Ovary (tissue), 7 donors: ENCODE measurements at regions not wholly inside any gene's neighbourhood (a gene's known extent, or its start where the extent isn't known, plus 50 kb on each side); places are given as distances from the start of the nearest gene placed in this dataset.
"Not testable (repeated sequence)": the region's sequence is repeated elsewhere in the genome, so short reads cannot be mapped to it uniquely, and the experiment has no call there.

Source experiments
- DNase-seq, 5 donors: peaks; one replicate each; pipeline ENCODE4 v3.0.0-alpha.2; 2019 to 2020
- H3K27ac ChIP-seq, 2 donors: fragments of 200-600 bp; one replicate each; pipeline versions ENCODE4 v1.5.1 to v1.8.0; 2019 to 2022
- H3K27me3 ChIP-seq: fragments of 200-600 bp; one replicate; pipeline ENCODE4 v1.8.0; 2022
- H3K36me3 ChIP-seq: fragments of 200-600 bp; sonication (generic); one replicate; pipeline ENCODE4 v1.5.1; 2019
- H3K4me1 ChIP-seq: one replicate; pipeline ENCODE4 v1.8.1; 2013; ENCODE audit warnings: mild to moderate bottlenecking, moderate library complexity; ENCODE audit not compliant: insufficient read depth
- H3K4me3 ChIP-seq: fragments of 200-600 bp; sonication (generic); one replicate; pipeline ENCODE4 v1.5.1; 2017
- H3K9me3 ChIP-seq, 2 donors: fragments of 200-600 bp in 1 of 2; sonication (generic) in 1 of 2; one replicate each; pipeline versions ENCODE4 v1.5.1 to v1.8.1; 2013 to 2019; ENCODE audit warnings: mild to moderate bottlenecking in 1 of 2, moderate library complexity in 1 of 2
- CTCF ChIP-seq, 3 donors: fragments of 450-650 bp in 2 of 3; fragments of 200-600 bp in 1 of 3; IDR thresholded peaks; one replicate each; pipeline versions ENCODE4 v1.5.1 to v1.8.0; 2016 to 2022; ENCODE audit warnings: antibody characterized with exemption in 3 of 3, mild to moderate bottlenecking in 1 of 3
- EP300 ChIP-seq: sonication (generic); formaldehyde crosslinking; IDR thresholded peaks from one replicate; pipeline ENCODE4 v1.6.1; 2017; ENCODE audit warnings: antibody characterized with exemption
- POLR2A ChIP-seq: fragments of 450-650 bp; IDR thresholded peaks from one replicate; pipeline ENCODE4 v1.6.1; 2017; ENCODE audit warnings: antibody characterized with exemption, mild to moderate bottlenecking, moderate library complexity
- WGBS, 3 donors: extraction: QIAGEN DNeasy Blood & Tissue Kit in 1 of 3; methylation state at CpG; one replicate each; pipeline versions ENCODE4 v1.1.5 to v1.1.7; 2013 to 2017; 5-methylcytosine and 5-hydroxymethylcytosine counted together
- intact Hi-C, 4 donors: fragments of 100-400 bp; cut with DNase I; formaldehyde crosslinking; loops; one replicate each; pipeline versions ENCODE4 v1.11.0 to v1.15.1; 2022 to 2023
- donor health status: DM: no; HTN: no; CAD: no; lungs with moderate emphysema.
- donor health status: DM: no; HTN: no; CAD: no.
- donor health status: Bipolar disorder and iron deficiency.
- donor health status: DM: no; HTN: no; CAD: no.
- donor health status: DM: yes; HTN: yes; CAD: no.

- H3K4me3 ChIP-seq, result no peak overlapping the region
- intact Hi-C loops, result no loop called here
- no peaks in the 10 kb centered on the region for H3K36me3 ChIP-seq
- 88 to 93% (median 90%) methylated on average over 2 of the region's 2 CpGs for WGBS, 3 donors
- no peak for TF ChIP-seq POLR2A
- TF ChIP-seq CTCF (IDR thresholded peaks at IDR 0.05), result no peak
- no peak for TF ChIP-seq EP300
- H3K27me3 ChIP-seq, result no peaks in the 10 kb centered on the region
- no peak overlapping the region for H3K27ac ChIP-seq
- H3K9me3 ChIP-seq, result no peaks in the 10 kb centered on the region
- no peak for DNase-seq
- no peaks in the 10 kb centered on the region for H3K4me1 ChIP-seq
These were observed 167.0 kb upstream of the CDKN2B start for GRCh38 chr9:22175972-22176545.

DNA sequence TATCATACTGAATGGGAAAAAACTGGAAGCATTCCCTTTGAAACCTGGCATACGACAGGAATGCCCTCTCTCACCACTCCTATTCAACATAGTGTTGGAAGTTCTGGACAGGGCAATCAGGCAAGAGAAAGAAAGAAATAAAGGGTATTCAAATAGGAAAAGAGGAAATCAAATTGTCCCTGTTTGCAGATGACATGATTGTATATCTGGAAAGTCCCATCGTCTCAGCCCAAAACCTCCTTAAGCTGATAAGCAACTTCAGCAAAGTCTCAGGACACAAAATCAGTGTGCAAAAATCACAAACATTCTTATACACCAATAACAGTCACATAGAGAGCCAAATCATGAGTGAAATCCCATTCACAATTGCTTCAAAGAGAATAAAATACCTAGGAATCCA lies 171.9 kb upstream of the CDKN2B start:
- H3K4me3 ChIP-seq, DNase-seq, H3K4me1 ChIP-seq, H3K9me3 ChIP-seq, H3K27ac ChIP-seq, intact Hi-C loops, H3K27me3 ChIP-seq, H3K36me3 ChIP-seq: not testable (repeated sequence)
- 91 to 93% (median 91%) methylated on average over 2 of the region's 2 CpGs for WGBS, 3 donors

- Histone ChIP-seq H3K36me3 (no peaks in the 10 kb centered on the region), H3K27me3 (no peaks in the 10 kb centered on the region), H3K4me3 (no peak overlapping the region), H3K27ac (no peak overlapping the region), H3K9me3 (no peaks in the 10 kb centered on the region), H3K4me1 (no peaks in the 10 kb centered on the region)
- intact Hi-C loops, result no loop called here
- 81 to 94% (median 92%) methylated on average over 2 of the region's 2 CpGs for WGBS, 3 donors
- TF ChIP-seq POLR2A (no peak), CTCF (IDR thresholded peaks at IDR 0.05) (no peak), EP300 (no peak)
- no peak for DNase-seq
These were observed 180.4 kb upstream of the CDKN2B start for GRCh38 chr9:22189471-22189870.

- H3K4me1 ChIP-seq, H3K27me3 ChIP-seq, H3K4me3 ChIP-seq, H3K27ac ChIP-seq, H3K36me3 ChIP-seq, H3K9me3 ChIP-seq, DNase-seq, intact Hi-C loops: not testable (repeated sequence)
- WGBS, 3 donors, result 92 to 94% (median 93%) methylated on average over 2 of the region's 2 CpGs
These were observed 187.9 kb upstream of the CDKN2B start for GRCh38 chr9:22197000-22197399.

GRCh38 chr9:22198681-22199080 lies 189.6 kb upstream of the CDKN2B start:
- no peak for DNase-seq
- Histone ChIP-seq H3K4me1 (no peaks in the 10 kb centered on the region), H3K27me3 (no peaks in the 10 kb centered on the region), H3K9me3 (no peaks in the 10 kb centered on the region), H3K27ac (no peak overlapping the region), H3K4me3 (no peak overlapping the region), H3K36me3 (no peaks in the 10 kb centered on the region)
- intact Hi-C loops, result no loop called here
- TF ChIP-seq CTCF (IDR thresholded peaks at IDR 0.05) (no peak), EP300 (no peak), POLR2A (no peak)

GRCh38 chr9:22201256-22201655 lies 192.2 kb upstream of the CDKN2B start:
- WGBS, 3 donors, result 78 to 89% (median 86%) methylated on average over 1 of the region's 1 CpG
- no peak for DNase-seq
- no peaks in the 10 kb centered on the region for H3K36me3 ChIP-seq
- H3K27ac ChIP-seq, result no peak overlapping the region
- no peak for TF ChIP-seq EP300
- TF ChIP-seq POLR2A, result no peak
- no peaks in the 10 kb centered on the region for H3K4me1 ChIP-seq
- intact Hi-C loops, result no loop called here
- H3K27me3 ChIP-seq, result no peaks in the 10 kb centered on the region
- H3K4me3 ChIP-seq, result no peak overlapping the region
- no peaks in the 10 kb centered on the region for H3K9me3 ChIP-seq
